ENCODE measurements at regions not wholly inside any gene's neighbourhood (a gene's known extent, or its start where the extent isn't known, plus 50 kb on each side); places are given as distances from the start of the nearest gene placed in this dataset.

- Histone ChIP-seq H3K4me3 (ENCODE audit: low read length) (no peak overlapping the region), H3K27me3 (ENCODE audit: control insufficient read depth, insufficient read depth, low read length) (no peaks in the 10 kb centered on the region), H3K4me2 (ENCODE audit: low read length) (no peak overlapping the region), H3K9ac (ENCODE audit: low read depth, low read length) (no peak overlapping the region), H3K4me1 (ENCODE audit: control insufficient read depth, insufficient read depth, low read length) (peaks cover 16% of the 10 kb centered on the region), H3K36me3 (ENCODE audit: insufficient read depth, low read length) (no peaks in the 10 kb centered on the region), H3K9me3 (replicated peaks; ENCODE audit: low read length) (no peaks in the 10 kb centered on the region)
These were observed 341.7 kb downstream of the C16orf95 start for GRCh38 chr16:86975445-86975844.

GRCh38 chr16:86977076-86977676 is 340.0 kb downstream of the C16orf95 start:
- no peaks in the 10 kb centered on the region for H3K36me3 ChIP-seq (ENCODE audit: insufficient read depth, low read length)
- H3K9me3 ChIP-seq (replicated peaks; ENCODE audit: low read length), result no peaks in the 10 kb centered on the region
- peaks cover 10% of the 10 kb centered on the region for H3K4me1 ChIP-seq (ENCODE audit: control insufficient read depth, insufficient read depth, low read length)
- H3K9ac ChIP-seq (ENCODE audit: low read depth, low read length), result no peak overlapping the region
- H3K4me2 ChIP-seq (ENCODE audit: low read length), result no peak overlapping the region
- H3K4me3 ChIP-seq (ENCODE audit: low read length), result no peak overlapping the region
- peaks cover 3% of the 10 kb centered on the region for H3K27me3 ChIP-seq (ENCODE audit: control insufficient read depth, insufficient read depth, low read length)

GRCh38 chr16:86978445-86979030 is 338.7 kb downstream of the C16orf95 start:
- Histone ChIP-seq H3K4me2 (ENCODE audit: low read length) (no peak overlapping the region), H3K27me3 (ENCODE audit: control insufficient read depth, insufficient read depth, low read length) (peaks cover 3% of the 10 kb centered on the region), H3K36me3 (ENCODE audit: insufficient read depth, low read length) (no peaks in the 10 kb centered on the region), H3K9ac (ENCODE audit: low read depth, low read length) (no peak overlapping the region), H3K9me3 (replicated peaks; ENCODE audit: low read length) (no peaks in the 10 kb centered on the region), H3K4me3 (ENCODE audit: low read length) (no peak overlapping the region), H3K4me1 (ENCODE audit: control insufficient read depth, insufficient read depth, low read length) (peaks cover 10% of the 10 kb centered on the region)

- Histone ChIP-seq H3K27me3 (ENCODE audit: control insufficient read depth, insufficient read depth, low read length) (peaks cover 3% of the 10 kb centered on the region), H3K4me1 (ENCODE audit: control insufficient read depth, insufficient read depth, low read length) (peaks cover 10% of the 10 kb centered on the region), H3K4me2 (ENCODE audit: low read length) (no peak overlapping the region), H3K9ac (ENCODE audit: low read depth, low read length) (no peak overlapping the region), H3K36me3 (ENCODE audit: insufficient read depth, low read length) (no peaks in the 10 kb centered on the region), H3K9me3 (replicated peaks; ENCODE audit: low read length) (no peaks in the 10 kb centered on the region), H3K4me3 (ENCODE audit: low read length) (no peak overlapping the region)
These were observed 338.1 kb downstream of the C16orf95 start for GRCh38 chr16:86979061-86979460.

- H3K9ac ChIP-seq (ENCODE audit: low read depth, low read length), result no peak overlapping the region
- peaks cover 9% of the 10 kb centered on the region for H3K4me1 ChIP-seq (ENCODE audit: control insufficient read depth, insufficient read depth, low read length)
- peaks cover 3% of the 10 kb centered on the region for H3K27me3 ChIP-seq (ENCODE audit: control insufficient read depth, insufficient read depth, low read length)
- H3K9me3 ChIP-seq (replicated peaks; ENCODE audit: low read length), result no peaks in the 10 kb centered on the region
- no peaks in the 10 kb centered on the region for H3K36me3 ChIP-seq (ENCODE audit: insufficient read depth, low read length)
- no peak overlapping the region for H3K4me3 ChIP-seq (ENCODE audit: low read length)
- no peak overlapping the region for H3K4me2 ChIP-seq (ENCODE audit: low read length)
These were observed 337.1 kb downstream of the C16orf95 start for GRCh38 chr16:86979984-86980553.

- no peaks in the 10 kb centered on the region for H3K36me3 ChIP-seq (ENCODE audit: insufficient read depth, low read length)
- no peak overlapping the region for H3K4me2 ChIP-seq (ENCODE audit: low read length)
- H3K4me1 ChIP-seq (ENCODE audit: control insufficient read depth, insufficient read depth, low read length), result peaks cover 8% of the 10 kb centered on the region
- no peak overlapping the region for H3K4me3 ChIP-seq (ENCODE audit: low read length)
- peaks cover 3% of the 10 kb centered on the region for H3K27me3 ChIP-seq (ENCODE audit: control insufficient read depth, insufficient read depth, low read length)
- H3K9me3 ChIP-seq (replicated peaks; ENCODE audit: low read length), result no peaks in the 10 kb centered on the region
- no peak overlapping the region for H3K9ac ChIP-seq (ENCODE audit: low read depth, low read length)
These were observed 336.5 kb downstream of the C16orf95 start for GRCh38 chr16:86980644-86981043.

GRCh38 chr16:86982347-86982596 is 334.9 kb downstream of the C16orf95 start:
- H3K9ac ChIP-seq (ENCODE audit: low read depth, low read length), result no peak overlapping the region
- H3K4me1 ChIP-seq (ENCODE audit: control insufficient read depth, insufficient read depth, low read length), result peaks cover 6% of the 10 kb centered on the region
- no peak overlapping the region for H3K4me3 ChIP-seq (ENCODE audit: low read length)
- peaks cover 3% of the 10 kb centered on the region for H3K27me3 ChIP-seq (ENCODE audit: control insufficient read depth, insufficient read depth, low read length)
- H3K9me3 ChIP-seq (replicated peaks; ENCODE audit: low read length), result no peaks in the 10 kb centered on the region
- no peaks in the 10 kb centered on the region for H3K36me3 ChIP-seq (ENCODE audit: insufficient read depth, low read length)
- H3K4me2 ChIP-seq (ENCODE audit: low read length), result no peak overlapping the region

GRCh38 chr16:86982912-86983311 is 334.3 kb downstream of the C16orf95 start:
- Histone ChIP-seq H3K9me3 (replicated peaks; ENCODE audit: low read length) (no peaks in the 10 kb centered on the region), H3K27me3 (ENCODE audit: control insufficient read depth, insufficient read depth, low read length) (peaks cover 3% of the 10 kb centered on the region), H3K9ac (ENCODE audit: low read depth, low read length) (no peak overlapping the region), H3K4me1 (ENCODE audit: control insufficient read depth, insufficient read depth, low read length) (peaks cover 6% of the 10 kb centered on the region), H3K4me3 (ENCODE audit: low read length) (no peak overlapping the region), H3K4me2 (ENCODE audit: low read length) (no peak overlapping the region), H3K36me3 (ENCODE audit: insufficient read depth, low read length) (no peaks in the 10 kb centered on the region)

GRCh38 chr16:86983621-86984020 is 333.6 kb downstream of the C16orf95 start:
- no peak overlapping the region for H3K4me2 ChIP-seq (ENCODE audit: low read length)
- H3K36me3 ChIP-seq (ENCODE audit: insufficient read depth, low read length), result no peaks in the 10 kb centered on the region
- H3K4me1 ChIP-seq (ENCODE audit: control insufficient read depth, insufficient read depth, low read length), result peaks cover 6% of the 10 kb centered on the region
- H3K27me3 ChIP-seq (ENCODE audit: control insufficient read depth, insufficient read depth, low read length), result peaks cover 3% of the 10 kb centered on the region
- H3K9ac ChIP-seq (ENCODE audit: low read depth, low read length), result no peak overlapping the region
- no peak overlapping the region for H3K4me3 ChIP-seq (ENCODE audit: low read length)
- H3K9me3 ChIP-seq (replicated peaks; ENCODE audit: low read length), result no peaks in the 10 kb centered on the region

GRCh38 chr16:86984343-86984742 is 332.8 kb downstream of the C16orf95 start:
- no peaks in the 10 kb centered on the region for H3K9me3 ChIP-seq (replicated peaks; ENCODE audit: low read length)
- H3K27me3 ChIP-seq (ENCODE audit: control insufficient read depth, insufficient read depth, low read length), result peaks cover 3% of the 10 kb centered on the region
- H3K4me1 ChIP-seq (ENCODE audit: control insufficient read depth, insufficient read depth, low read length), result peaks cover 6% of the 10 kb centered on the region
- H3K4me2 ChIP-seq (ENCODE audit: low read length), result no peak overlapping the region
- no peak overlapping the region for H3K4me3 ChIP-seq (ENCODE audit: low read length)
- H3K36me3 ChIP-seq (ENCODE audit: insufficient read depth, low read length), result no peaks in the 10 kb centered on the region
- no peak overlapping the region for H3K9ac ChIP-seq (ENCODE audit: low read depth, low read length)

GRCh38 chr16:86984991-86985647 is 332.1 kb downstream of the C16orf95 start:
- no peak overlapping the region for H3K4me2 ChIP-seq (ENCODE audit: low read length)
- no peak overlapping the region for H3K4me3 ChIP-seq (ENCODE audit: low read length)
- no peak overlapping the region for H3K9ac ChIP-seq (ENCODE audit: low read depth, low read length)
- H3K36me3 ChIP-seq (ENCODE audit: insufficient read depth, low read length), result no peaks in the 10 kb centered on the region
- H3K27me3 ChIP-seq (ENCODE audit: control insufficient read depth, insufficient read depth, low read length), result peaks cover 3% of the 10 kb centered on the region
- no peaks in the 10 kb centered on the region for H3K9me3 ChIP-seq (replicated peaks; ENCODE audit: low read length)
- H3K4me1 ChIP-seq (ENCODE audit: control insufficient read depth, insufficient read depth, low read length), result peaks cover 6% of the 10 kb centered on the region

- no peak overlapping the region for H3K9ac ChIP-seq (ENCODE audit: low read depth, low read length)
- no peak overlapping the region for H3K4me3 ChIP-seq (ENCODE audit: low read length)
- no peaks in the 10 kb centered on the region for H3K9me3 ChIP-seq (replicated peaks; ENCODE audit: low read length)
- no peaks in the 10 kb centered on the region for H3K36me3 ChIP-seq (ENCODE audit: insufficient read depth, low read length)
- no peak overlapping the region for H3K4me2 ChIP-seq (ENCODE audit: low read length)
- H3K27me3 ChIP-seq (ENCODE audit: control insufficient read depth, insufficient read depth, low read length), result peaks cover 2% of the 10 kb centered on the region
- peaks cover 6% of the 10 kb centered on the region for H3K4me1 ChIP-seq (ENCODE audit: control insufficient read depth, insufficient read depth, low read length)
These were observed 331.6 kb downstream of the C16orf95 start for GRCh38 chr16:86985648-86986015.
